ENCODE measurements at regions not wholly inside any gene's neighbourhood (a gene's known extent, or its start where the extent isn't known, plus 50 kb on each side); places are given as distances from the start of the nearest gene placed in this dataset.

DNA sequence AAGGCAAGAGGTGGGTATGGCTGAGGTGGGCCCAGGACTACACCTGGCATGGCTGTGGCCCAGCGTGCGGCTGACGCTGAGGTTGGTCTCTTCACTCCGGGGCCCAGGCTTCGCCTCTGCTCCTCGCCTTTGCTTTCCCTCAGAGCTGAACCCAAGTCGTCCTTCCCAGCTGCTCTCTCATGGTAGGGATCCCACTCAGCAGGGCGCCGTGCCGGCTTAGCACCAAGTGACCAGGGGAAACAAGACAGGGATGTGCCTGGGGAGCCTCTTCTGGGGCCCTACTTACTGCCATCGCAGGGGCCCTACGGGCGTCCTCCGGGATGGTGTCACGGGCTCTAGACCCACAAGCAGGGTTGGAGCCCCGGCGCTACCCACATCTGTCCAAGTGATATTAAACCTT, 138.1 kb upstream of the ALKAL2 start:
- DNase-seq (ENCODE audit: low spot score): no peak

GRCh38 chr2:425243-425642, 137.4 kb upstream of the ALKAL2 start:
- DNase-seq (ENCODE audit: low spot score): no peak

DNA sequence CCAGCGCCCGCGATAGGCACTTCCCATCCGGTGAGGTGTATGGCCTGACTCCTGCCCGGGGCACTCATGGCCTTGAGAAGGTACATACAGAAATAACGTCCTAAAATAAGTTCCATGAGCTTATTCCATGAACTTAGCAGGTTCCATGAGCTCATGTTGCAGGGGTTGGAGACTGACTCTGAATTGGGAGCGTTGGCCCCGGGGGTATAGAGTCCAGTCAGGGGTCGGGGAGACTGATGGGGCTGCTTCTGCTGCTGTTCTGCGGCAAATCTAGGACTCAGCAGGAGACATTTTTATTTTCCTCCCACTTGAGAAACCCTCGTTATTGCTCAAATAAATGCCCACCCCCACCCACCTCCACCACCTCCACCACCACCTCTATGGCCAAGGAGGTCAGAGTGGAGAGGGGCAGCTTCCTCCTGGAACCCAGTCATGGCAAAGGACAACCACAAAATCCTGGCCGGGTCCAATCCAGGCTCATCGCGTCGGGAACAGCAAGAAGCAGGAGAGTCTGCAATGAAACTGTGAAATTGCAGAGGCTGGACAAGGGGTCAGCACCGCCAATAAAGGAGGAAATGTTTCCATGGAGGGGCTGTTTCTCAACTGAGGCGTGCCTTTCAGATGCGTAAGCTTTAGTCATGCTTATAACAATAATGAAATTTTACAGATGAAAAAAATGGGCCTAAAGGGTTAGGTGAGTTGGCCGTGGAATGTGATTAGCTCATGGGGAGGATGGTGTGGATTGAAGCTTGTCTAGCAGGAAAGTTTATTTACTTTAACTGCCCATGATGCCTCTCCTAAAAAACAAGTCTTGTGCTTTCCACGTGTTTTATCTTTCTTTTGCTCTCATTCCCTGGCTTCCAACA, 136.6 kb upstream of the ALKAL2 start:
- no peak for DNase-seq (ENCODE audit: low spot score)

GRCh38 chr2:423479-423878, 135.6 kb upstream of the ALKAL2 start:
- DNase-seq (ENCODE audit: low spot score): no peak

- DNase-seq (ENCODE audit: low spot score): no peak
Measured at GRCh38 chr2:422676-423435, 135.0 kb upstream of the ALKAL2 start.

GRCh38 chr2:421406-421805, 133.5 kb upstream of the ALKAL2 start:
- no peak for DNase-seq (ENCODE audit: low spot score)

DNA sequence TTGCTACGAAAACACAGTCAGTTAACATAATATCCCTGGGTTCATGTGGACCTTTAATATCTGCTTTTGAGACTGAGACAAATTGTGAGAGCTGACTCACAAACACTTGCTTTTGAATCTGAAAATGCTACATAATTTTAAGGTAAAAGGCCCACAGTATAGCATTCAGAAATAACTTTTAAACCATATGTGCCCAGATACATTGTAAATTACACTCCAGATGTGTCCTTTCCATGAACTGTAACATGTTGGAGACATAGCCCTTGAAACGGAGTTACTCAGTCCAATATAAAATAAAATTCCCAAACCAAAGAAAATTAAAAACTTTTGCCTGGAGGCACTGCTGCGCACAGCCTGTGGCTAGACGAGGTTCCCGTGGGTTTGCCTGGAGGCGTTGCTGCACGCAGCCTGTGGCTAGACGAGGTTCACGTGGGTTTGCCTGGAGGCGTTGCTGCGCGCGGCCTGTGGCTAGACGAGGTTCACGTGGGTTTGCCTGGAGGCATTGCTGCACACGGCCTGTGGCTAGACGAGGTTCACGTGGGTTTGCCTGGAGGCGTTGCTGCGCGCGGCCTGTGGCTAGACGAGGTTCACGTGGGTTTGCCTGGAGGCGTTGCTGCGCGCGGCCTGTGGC, 131.9 kb upstream of the ALKAL2 start:
- no peak for DNase-seq (ENCODE audit: low spot score)

GRCh38 chr2:417662-418061, 129.8 kb upstream of the ALKAL2 start:
- no peak for DNase-seq (ENCODE audit: low spot score)

DNA sequence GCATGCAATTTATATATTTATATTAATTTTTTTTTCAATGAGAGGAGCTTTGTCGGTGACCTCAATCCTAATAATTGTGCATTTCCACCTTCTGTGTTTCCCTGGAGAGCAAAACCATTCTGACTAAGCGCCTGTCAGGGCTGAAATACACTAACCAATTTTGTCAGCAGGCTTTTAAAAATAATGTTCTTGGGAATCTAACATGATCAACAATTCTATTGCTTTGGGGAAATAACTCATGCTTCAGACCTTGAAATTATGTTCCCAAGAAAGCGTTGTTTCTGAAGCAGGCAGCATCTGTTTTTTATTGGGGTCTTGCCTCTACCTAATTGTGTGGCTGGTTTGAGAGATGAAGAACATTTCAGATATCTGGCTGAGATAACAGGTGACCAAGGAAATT, 129.1 kb upstream of the ALKAL2 start:
- DNase-seq (ENCODE audit: low spot score): no peak

DNA sequence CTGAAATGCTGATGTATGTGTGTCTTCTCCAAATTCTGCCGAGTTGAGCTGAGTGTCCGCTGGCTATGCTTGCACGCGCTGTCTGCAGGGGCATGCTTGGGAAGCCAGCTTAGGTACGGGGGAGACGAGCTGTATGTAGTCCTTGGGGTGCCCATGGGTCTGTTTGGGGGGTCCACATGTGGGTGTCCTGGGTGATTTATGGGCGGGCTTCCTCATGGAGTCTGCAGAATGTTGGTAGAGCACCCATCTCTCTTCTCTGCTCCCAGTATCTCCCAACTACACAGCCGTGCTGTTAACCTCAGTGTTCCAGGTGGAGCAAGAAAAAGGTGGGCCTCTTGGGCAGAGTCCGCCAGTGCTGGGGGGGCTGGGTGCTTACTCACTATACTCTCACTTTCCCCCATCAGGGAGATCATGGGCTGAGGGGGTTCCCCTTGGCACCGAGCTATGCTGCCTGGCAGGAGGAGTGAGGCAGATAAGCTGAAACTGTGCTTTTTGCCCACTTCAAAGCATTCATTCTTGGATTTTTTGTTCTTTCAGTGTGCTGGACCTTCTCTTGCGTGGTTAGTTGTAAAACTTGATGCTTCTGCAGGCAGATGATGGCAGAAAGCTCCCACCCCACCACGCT, 128.2 kb upstream of the ALKAL2 start:
- DNase-seq (ENCODE audit: low spot score): no peak

DNA sequence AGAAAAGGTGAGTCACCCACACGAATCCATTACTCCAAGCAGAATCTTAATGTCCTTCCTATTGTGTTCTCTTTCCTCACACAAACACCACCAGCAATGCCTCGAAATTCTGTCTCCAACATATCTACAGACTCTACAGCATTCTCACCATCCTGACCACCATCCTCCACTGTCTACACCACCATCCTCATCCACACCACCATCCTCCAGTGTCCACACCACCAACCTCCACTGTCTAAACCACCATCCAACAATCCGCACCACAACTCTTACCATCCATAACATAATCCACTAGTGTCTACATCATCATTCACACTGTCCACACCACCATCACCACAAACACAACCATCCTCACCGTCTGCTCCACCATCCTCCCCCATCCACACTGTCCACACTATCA, 121.6 kb upstream of the ALKAL2 start:
- DNase-seq (ENCODE audit: low spot score): no peak

DNA sequence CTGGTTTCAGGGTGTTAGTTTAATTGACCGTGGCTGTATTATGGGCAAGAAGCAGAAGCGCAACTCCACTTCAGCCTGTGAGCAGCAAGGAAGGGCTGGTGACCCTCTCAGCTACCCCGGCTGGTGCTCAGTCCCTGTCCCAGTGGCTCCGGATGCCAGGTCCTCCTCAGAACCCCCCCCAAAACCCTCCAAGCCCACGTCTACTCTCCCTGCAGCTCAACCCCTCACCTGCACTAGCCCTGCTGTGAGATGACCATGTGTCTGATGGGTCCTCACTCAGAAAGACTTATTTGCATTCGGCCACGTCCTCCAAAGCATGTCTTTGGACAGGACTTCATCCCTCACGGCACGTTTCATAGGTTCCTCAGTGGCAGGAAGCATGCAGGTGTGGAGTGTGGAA, 119.7 kb upstream of the ALKAL2 start:
- no peak for DNase-seq (ENCODE audit: low spot score)

- DNase-seq (ENCODE audit: low spot score): no peak
Measured at GRCh38 chr2:406876-407275, 119.0 kb upstream of the ALKAL2 start.

GRCh38 chr2:406231-406630, 118.3 kb upstream of the ALKAL2 start:
- DNase-seq (ENCODE audit: low spot score): no peak

GRCh38 chr2:404581-404980, 116.7 kb upstream of the ALKAL2 start:
- DNase-seq (ENCODE audit: low spot score): no peak

- DNase-seq (ENCODE audit: low spot score): no peak
Measured at GRCh38 chr2:403682-404081, 115.8 kb upstream of the ALKAL2 start.

- no peak for DNase-seq (ENCODE audit: low spot score)
Measured at GRCh38 chr2:402721-403120, 114.8 kb upstream of the ALKAL2 start.

- DNase-seq (ENCODE audit: low spot score): no peak
Measured at GRCh38 chr2:402206-402605, 114.3 kb upstream of the ALKAL2 start.

- no peak for DNase-seq (ENCODE audit: low spot score)
Measured at GRCh38 chr2:401019-401679, 113.3 kb upstream of the ALKAL2 start.

DNA sequence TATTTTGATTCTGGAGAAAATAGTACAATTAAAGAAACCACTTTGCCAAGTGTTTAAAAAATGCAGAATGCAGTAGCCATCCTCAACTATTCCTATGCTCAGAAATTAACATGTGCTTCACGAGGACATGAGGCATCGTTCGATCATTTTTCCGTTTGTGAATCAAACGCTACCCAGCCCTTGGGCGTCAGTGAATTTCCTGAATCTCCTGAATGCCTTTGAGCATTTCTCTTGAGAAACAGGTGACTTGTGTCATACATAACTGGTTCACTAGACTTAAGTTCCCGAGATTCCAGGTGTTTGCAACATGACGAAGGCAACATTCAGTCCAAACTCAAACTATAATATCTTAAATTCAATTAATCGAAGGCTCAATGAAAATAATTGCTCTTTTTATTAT, 110.0 kb upstream of the ALKAL2 start:
- no peak for DNase-seq (ENCODE audit: low spot score)

DNA sequence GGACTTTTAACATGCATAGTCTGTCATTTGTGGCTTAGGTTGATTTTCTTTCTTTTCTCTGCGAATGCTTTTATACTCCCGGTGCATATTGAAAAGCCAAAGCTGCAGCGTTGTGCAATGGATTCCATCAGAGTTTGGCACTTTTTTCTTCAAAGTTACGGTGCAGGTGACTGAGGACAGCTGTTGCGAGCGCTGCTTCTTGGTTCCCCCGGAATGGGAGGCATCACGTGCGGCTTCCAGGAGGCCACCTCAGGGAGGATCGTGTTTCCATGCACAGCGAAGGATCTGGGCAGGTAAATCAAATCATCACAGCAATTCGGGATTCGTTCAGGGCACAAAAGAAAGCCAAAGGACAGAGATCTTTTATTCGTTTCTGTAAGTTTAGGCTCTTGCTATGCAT, 109.6 kb upstream of the ALKAL2 start:
- DNase-seq (ENCODE audit: low spot score): no peak

GRCh38 chr2:396903-397302, 109.0 kb upstream of the ALKAL2 start:
- DNase-seq (ENCODE audit: low spot score): no peak
